ENCODE measurements at regions not wholly inside any gene's neighbourhood (a gene's known extent, or its start where the extent isn't known, plus 50 kb on each side); places are given as distances from the start of the nearest gene placed in this dataset.

GRCh38 chr1:87666681-87667080, 338.0 kb downstream of the LMO4 start:
- DNase-seq (ENCODE audit: extremely low read depth, low read depth, low spot score): no peak

GRCh38 chr1:87669674-87670073, 341.0 kb downstream of the LMO4 start:
- no peak for DNase-seq (ENCODE audit: extremely low read depth, low read depth, low spot score)

- no peak for DNase-seq (ENCODE audit: extremely low read depth, low read depth, low spot score)
Measured at GRCh38 chr1:87673309-87673708, 344.6 kb downstream of the LMO4 start.

- no peak for DNase-seq (ENCODE audit: extremely low read depth, low read depth, low spot score)
Measured at GRCh38 chr1:87673748-87674147, 345.1 kb downstream of the LMO4 start.

GRCh38 chr1:87674791-87675190, 346.1 kb downstream of the LMO4 start:
- DNase-seq (ENCODE audit: extremely low read depth, low read depth, low spot score): no peak

GRCh38 chr1:87678266-87678665, 349.6 kb downstream of the LMO4 start:
- no peak for DNase-seq (ENCODE audit: extremely low read depth, low read depth, low spot score)

GRCh38 chr1:87682565-87682964, 353.9 kb downstream of the LMO4 start:
- no peak for DNase-seq (ENCODE audit: extremely low read depth, low read depth, low spot score)

- no peak for DNase-seq (ENCODE audit: extremely low read depth, low read depth, low spot score)
Measured at GRCh38 chr1:87683196-87683956, 354.7 kb downstream of the LMO4 start.

GRCh38 chr1:87684194-87684593, 355.5 kb downstream of the LMO4 start:
- no peak for DNase-seq (ENCODE audit: extremely low read depth, low read depth, low spot score)

- DNase-seq (ENCODE audit: extremely low read depth, low read depth, low spot score): no peak
Measured at GRCh38 chr1:87684713-87685205, 356.1 kb downstream of the LMO4 start.

- no peak for DNase-seq (ENCODE audit: extremely low read depth, low read depth, low spot score)
Measured at GRCh38 chr1:87685311-87686135, 356.8 kb downstream of the LMO4 start.

- DNase-seq (ENCODE audit: extremely low read depth, low read depth, low spot score): no peak
Measured at GRCh38 chr1:87686136-87686495, 357.4 kb downstream of the LMO4 start.

GRCh38 chr1:87686671-87687070, 358.0 kb downstream of the LMO4 start:
- no peak for DNase-seq (ENCODE audit: extremely low read depth, low read depth, low spot score)

GRCh38 chr1:87688136-87688535, 359.5 kb downstream of the LMO4 start:
- no peak for DNase-seq (ENCODE audit: extremely low read depth, low read depth, low spot score)

GRCh38 chr1:87689487-87689886, 360.8 kb downstream of the LMO4 start:
- no peak for DNase-seq (ENCODE audit: extremely low read depth, low read depth, low spot score)

- no peak for DNase-seq (ENCODE audit: extremely low read depth, low read depth, low spot score)
Measured at GRCh38 chr1:87696483-87696882, 367.8 kb downstream of the LMO4 start.

- DNase-seq (ENCODE audit: extremely low read depth, low read depth, low spot score): no peak
Measured at GRCh38 chr1:87702455-87702854, 373.8 kb downstream of the LMO4 start.

GRCh38 chr1:87705233-87705632, 376.6 kb downstream of the LMO4 start:
- no peak for DNase-seq (ENCODE audit: extremely low read depth, low read depth, low spot score)

GRCh38 chr1:87706203-87706602, 377.5 kb downstream of the LMO4 start:
- DNase-seq (ENCODE audit: extremely low read depth, low read depth, low spot score): no peak

GRCh38 chr1:87706779-87707228, 378.1 kb downstream of the LMO4 start:
- no peak for DNase-seq (ENCODE audit: extremely low read depth, low read depth, low spot score)

GRCh38 chr1:87707411-87707810, 378.7 kb downstream of the LMO4 start:
- DNase-seq (ENCODE audit: extremely low read depth, low read depth, low spot score): no peak
